WTC11 (cell line): ENCODE measurements at regions not wholly inside any gene's neighbourhood (a gene's known extent, or its start where the extent isn't known, plus 50 kb on each side); places are given as distances from the start of the nearest gene placed in this dataset.

Source experiments
- ATAC-seq: fragments of 200-7000 bp; cut with Tn5 transposase; 2 replicates; pipeline ENCODE4 v1.10.0; 2021; ENCODE audit warnings: mild to moderate bottlenecking, moderate library complexity
- CTCF ChIA-PET: fragments of 300-600 bp; sonication (Branson Sonifier 250); formaldehyde crosslinking; loops from one replicate; lab custom pipeline; 2021; ENCODE audit warnings: antibody characterized with exemption; lab: Charles Lee
- POLR2A ChIA-PET: fragments of 350-600 bp; sonication (Branson Sonifier 250); formaldehyde crosslinking; loops from one replicate; lab custom pipeline; 2021; ENCODE audit warnings: antibody characterized with exemption; lab: Charles Lee
- DNase-seq: peaks from one replicate; pipeline ENCODE4 v3.0.0; 2021; ENCODE audit warnings: low spot score
- H3K27ac Mint-ChIP-seq: 2 replicates; pipeline ENCODE4 v1.8.0; 2021; ENCODE audit warnings: mixed read lengths
- H3K27me3 Mint-ChIP-seq: 2 replicates; pipeline ENCODE4 v1.8.0; 2021; ENCODE audit warnings: low read depth, mild to moderate bottlenecking, moderate library complexity, mixed read lengths
- H3K36me3 Mint-ChIP-seq: 2 replicates; pipeline ENCODE4 v1.8.0; 2021; ENCODE audit warnings: mixed read lengths
- H3K4me1 Mint-ChIP-seq: 2 replicates; pipeline ENCODE4 v1.8.0; 2022; ENCODE audit warnings: mixed read lengths
- H3K4me3 Mint-ChIP-seq: 2 replicates; pipeline ENCODE4 v1.8.0; 2021; ENCODE audit warnings: mild to moderate bottlenecking, moderate library complexity, mixed read lengths
- H3K9me3 Mint-ChIP-seq: 2 replicates; pipeline ENCODE4 v1.8.0; 2021; ENCODE audit warnings: mixed read lengths
- CREB1 ChIP-seq: sonication (generic); formaldehyde crosslinking; IDR thresholded peaks from 2 replicates; pipeline ENCODE4 v1.8.0; 2023; ENCODE audit warnings: mild to moderate bottlenecking, missing genetic modification reagents
- FOXP1 ChIP-seq: sonication (generic); formaldehyde crosslinking; IDR thresholded peaks from 2 replicates; pipeline ENCODE4 v1.8.0; 2022; ENCODE audit warnings: missing genetic modification reagents, mild to moderate bottlenecking, moderate library complexity, borderline replicate concordance
- GTF2I ChIP-seq: fragments of 250-450 bp; sonication (Bioruptor Pico); conservative IDR thresholded peaks from 2 replicates; pipeline ENCODE4 v1.4.0; 2021; ENCODE audit warnings: mild to moderate bottlenecking
- IRF2 ChIP-seq: sonication (generic); formaldehyde crosslinking; IDR thresholded peaks from 2 replicates; pipeline ENCODE4 v1.8.0; 2022; ENCODE audit warnings: low read depth, missing genetic modification reagents, borderline replicate concordance
- NR2C2 ChIP-seq: sonication (generic); formaldehyde crosslinking; IDR thresholded peaks from 2 replicates; pipeline ENCODE4 v1.8.0; 2022; ENCODE audit warnings: mild to moderate bottlenecking, missing genetic modification reagents
- RELA ChIP-seq: sonication (generic); formaldehyde crosslinking; IDR thresholded peaks from 2 replicates; pipeline ENCODE4 v1.8.1; 2022; ENCODE audit warnings: missing genetic modification reagents, mild to moderate bottlenecking, borderline replicate concordance
- SMAD4 ChIP-seq: sonication (generic); formaldehyde crosslinking; IDR thresholded peaks from 2 replicates; pipeline ENCODE4 v1.8.0; 2022; ENCODE audit warnings: mild to moderate bottlenecking, missing genetic modification reagents
- TF ChIP-seq, protein P1 (sequence below): sonication (generic); formaldehyde crosslinking; IDR thresholded peaks from 2 replicates; pipeline ENCODE4 v1.8.1; 2023; ENCODE audit warnings: mild to moderate bottlenecking, moderate library complexity, missing genetic modification reagents
- TF ChIP-seq, protein P2 (sequence below): sonication (generic); formaldehyde crosslinking; IDR thresholded peaks from 2 replicates; pipeline ENCODE4 v1.8.0; 2022; ENCODE audit warnings: mild to moderate bottlenecking, missing genetic modification reagents
- TF ChIP-seq, protein P3 (sequence below): fragments of 250-450 bp; sonication (Bioruptor Pico); IDR thresholded peaks from 2 replicates; pipeline ENCODE4 v1.9.0; 2021; ENCODE audit warnings: mild to moderate bottlenecking
- TF ChIP-seq, protein P4 (sequence below): sonication (generic); formaldehyde crosslinking; IDR thresholded peaks from 2 replicates; pipeline ENCODE4 v1.8.1; 2023; ENCODE audit warnings: mild to moderate bottlenecking, missing genetic modification reagents
- TF ChIP-seq, protein P5 (sequence below): fragments of 250-450 bp; sonication (Bioruptor Pico); IDR thresholded peaks from 2 replicates; pipeline ENCODE4 v1.9.0; 2021; ENCODE audit warnings: mild to moderate bottlenecking, borderline replicate concordance
- TF ChIP-seq, protein P6 (sequence below): sonication (generic); formaldehyde crosslinking; IDR thresholded peaks from 2 replicates; pipeline ENCODE4 v1.8.1; 2022; ENCODE audit warnings: low read depth, missing genetic modification reagents, borderline replicate concordance
- TF ChIP-seq, protein P7 (sequence below): sonication (generic); formaldehyde crosslinking; IDR thresholded peaks from 2 replicates; pipeline ENCODE4 v1.8.0; 2023; ENCODE audit warnings: missing genetic modification reagents
- TF ChIP-seq, protein P8 (sequence below): sonication (generic); formaldehyde crosslinking; conservative IDR thresholded peaks from 2 replicates; pipeline ENCODE4 v1.8.1; 2023; ENCODE audit warnings: mild to moderate bottlenecking, low read depth, missing genetic modification reagents, moderate library complexity

DNA sequence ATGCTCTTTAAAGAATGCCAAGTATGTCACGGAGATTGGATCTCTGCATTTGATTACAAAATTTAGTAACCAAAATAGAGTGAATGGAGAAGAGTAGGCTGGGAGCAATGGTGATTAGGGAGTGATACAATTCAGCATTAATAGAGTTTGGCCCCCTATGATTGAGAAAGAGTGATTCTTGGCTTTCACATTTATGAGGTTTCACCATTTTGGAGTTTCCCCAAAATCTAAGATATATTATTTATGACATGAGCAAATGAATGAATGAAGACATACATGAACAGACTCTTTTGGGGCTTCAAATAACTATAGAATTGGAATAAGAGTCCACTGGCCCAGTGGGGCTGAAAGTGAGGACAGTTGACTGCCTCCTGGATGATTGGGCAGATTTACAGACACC is 255.2 kb downstream of the LPIN1 start (continued):
- TF ChIP-seq, protein P1, sequence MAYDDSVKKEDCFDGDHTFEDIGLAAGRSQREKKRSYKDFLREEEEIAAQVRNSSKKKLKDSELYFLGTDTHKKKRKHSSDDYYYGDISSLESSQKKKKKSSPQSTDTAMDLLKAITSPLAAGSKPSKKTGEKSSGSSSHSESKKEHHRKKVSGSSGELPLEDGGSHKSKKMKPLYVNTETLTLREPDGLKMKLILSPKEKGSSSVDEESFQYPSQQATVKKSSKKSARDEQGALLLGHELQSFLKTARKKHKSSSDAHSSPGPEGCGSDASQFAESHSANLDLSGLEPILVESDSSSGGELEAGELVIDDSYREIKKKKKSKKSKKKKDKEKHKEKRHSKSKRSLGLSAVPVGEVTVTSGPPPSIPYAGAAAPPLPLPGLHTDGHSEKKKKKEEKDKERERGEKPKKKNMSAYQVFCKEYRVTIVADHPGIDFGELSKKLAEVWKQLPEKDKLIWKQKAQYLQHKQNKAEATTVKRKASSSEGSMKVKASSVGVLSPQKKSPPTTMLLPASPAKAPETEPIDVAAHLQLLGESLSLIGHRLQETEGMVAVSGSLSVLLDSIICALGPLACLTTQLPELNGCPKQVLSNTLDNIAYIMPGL, result no peak
- TF ChIP-seq, protein P2, sequence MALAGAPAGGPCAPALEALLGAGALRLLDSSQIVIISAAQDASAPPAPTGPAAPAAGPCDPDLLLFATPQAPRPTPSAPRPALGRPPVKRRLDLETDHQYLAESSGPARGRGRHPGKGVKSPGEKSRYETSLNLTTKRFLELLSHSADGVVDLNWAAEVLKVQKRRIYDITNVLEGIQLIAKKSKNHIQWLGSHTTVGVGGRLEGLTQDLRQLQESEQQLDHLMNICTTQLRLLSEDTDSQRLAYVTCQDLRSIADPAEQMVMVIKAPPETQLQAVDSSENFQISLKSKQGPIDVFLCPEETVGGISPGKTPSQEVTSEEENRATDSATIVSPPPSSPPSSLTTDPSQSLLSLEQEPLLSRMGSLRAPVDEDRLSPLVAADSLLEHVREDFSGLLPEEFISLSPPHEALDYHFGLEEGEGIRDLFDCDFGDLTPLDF (CRISPR knock-in tag), result no peak

DNA sequence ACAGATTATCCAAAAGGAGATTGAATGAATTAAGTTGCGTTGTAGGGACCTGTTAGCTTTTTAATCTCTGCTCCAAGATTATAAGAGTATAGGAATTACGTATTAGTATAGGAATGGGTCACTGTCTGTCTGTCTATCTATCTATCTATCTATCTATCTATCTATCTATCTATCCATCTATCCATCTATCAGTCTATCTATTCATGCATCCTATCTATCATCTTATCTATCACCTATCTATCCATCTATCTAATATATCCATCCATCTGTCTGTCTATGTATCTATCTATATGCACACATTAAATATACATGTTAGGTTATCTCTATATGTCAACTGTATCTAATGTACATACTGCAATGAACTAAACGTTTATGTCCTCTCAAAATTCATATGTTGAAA is 255.8 kb downstream of the LPIN1 start:
- ATAC-seq (no peak), DNase-seq (no peak)
- H3K4me1 Mint-ChIP-seq, result peaks cover 14% of the 10 kb centered on the region
- TF ChIP-seq, protein P3, sequence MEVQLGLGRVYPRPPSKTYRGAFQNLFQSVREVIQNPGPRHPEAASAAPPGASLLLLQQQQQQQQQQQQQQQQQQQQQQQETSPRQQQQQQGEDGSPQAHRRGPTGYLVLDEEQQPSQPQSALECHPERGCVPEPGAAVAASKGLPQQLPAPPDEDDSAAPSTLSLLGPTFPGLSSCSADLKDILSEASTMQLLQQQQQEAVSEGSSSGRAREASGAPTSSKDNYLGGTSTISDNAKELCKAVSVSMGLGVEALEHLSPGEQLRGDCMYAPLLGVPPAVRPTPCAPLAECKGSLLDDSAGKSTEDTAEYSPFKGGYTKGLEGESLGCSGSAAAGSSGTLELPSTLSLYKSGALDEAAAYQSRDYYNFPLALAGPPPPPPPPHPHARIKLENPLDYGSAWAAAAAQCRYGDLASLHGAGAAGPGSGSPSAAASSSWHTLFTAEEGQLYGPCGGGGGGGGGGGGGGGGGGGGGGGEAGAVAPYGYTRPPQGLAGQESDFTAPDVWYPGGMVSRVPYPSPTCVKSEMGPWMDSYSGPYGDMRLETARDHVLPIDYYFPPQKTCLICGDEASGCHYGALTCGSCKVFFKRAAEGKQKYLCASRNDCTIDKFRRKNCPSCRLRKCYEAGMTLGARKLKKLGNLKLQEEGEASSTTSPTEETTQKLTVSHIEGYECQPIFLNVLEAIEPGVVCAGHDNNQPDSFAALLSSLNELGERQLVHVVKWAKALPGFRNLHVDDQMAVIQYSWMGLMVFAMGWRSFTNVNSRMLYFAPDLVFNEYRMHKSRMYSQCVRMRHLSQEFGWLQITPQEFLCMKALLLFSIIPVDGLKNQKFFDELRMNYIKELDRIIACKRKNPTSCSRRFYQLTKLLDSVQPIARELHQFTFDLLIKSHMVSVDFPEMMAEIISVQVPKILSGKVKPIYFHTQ (CRISPR knock-in tag), result no peak
- TF ChIP-seq, protein P4, sequence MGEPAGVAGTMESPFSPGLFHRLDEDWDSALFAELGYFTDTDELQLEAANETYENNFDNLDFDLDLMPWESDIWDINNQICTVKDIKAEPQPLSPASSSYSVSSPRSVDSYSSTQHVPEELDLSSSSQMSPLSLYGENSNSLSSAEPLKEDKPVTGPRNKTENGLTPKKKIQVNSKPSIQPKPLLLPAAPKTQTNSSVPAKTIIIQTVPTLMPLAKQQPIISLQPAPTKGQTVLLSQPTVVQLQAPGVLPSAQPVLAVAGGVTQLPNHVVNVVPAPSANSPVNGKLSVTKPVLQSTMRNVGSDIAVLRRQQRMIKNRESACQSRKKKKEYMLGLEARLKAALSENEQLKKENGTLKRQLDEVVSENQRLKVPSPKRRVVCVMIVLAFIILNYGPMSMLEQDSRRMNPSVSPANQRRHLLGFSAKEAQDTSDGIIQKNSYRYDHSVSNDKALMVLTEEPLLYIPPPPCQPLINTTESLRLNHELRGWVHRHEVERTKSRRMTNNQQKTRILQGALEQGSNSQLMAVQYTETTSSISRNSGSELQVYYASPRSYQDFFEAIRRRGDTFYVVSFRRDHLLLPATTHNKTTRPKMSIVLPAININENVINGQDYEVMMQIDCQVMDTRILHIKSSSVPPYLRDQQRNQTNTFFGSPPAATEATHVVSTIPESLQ (CRISPR knock-in tag), result no peak
- TF ChIP-seq, protein P5, sequence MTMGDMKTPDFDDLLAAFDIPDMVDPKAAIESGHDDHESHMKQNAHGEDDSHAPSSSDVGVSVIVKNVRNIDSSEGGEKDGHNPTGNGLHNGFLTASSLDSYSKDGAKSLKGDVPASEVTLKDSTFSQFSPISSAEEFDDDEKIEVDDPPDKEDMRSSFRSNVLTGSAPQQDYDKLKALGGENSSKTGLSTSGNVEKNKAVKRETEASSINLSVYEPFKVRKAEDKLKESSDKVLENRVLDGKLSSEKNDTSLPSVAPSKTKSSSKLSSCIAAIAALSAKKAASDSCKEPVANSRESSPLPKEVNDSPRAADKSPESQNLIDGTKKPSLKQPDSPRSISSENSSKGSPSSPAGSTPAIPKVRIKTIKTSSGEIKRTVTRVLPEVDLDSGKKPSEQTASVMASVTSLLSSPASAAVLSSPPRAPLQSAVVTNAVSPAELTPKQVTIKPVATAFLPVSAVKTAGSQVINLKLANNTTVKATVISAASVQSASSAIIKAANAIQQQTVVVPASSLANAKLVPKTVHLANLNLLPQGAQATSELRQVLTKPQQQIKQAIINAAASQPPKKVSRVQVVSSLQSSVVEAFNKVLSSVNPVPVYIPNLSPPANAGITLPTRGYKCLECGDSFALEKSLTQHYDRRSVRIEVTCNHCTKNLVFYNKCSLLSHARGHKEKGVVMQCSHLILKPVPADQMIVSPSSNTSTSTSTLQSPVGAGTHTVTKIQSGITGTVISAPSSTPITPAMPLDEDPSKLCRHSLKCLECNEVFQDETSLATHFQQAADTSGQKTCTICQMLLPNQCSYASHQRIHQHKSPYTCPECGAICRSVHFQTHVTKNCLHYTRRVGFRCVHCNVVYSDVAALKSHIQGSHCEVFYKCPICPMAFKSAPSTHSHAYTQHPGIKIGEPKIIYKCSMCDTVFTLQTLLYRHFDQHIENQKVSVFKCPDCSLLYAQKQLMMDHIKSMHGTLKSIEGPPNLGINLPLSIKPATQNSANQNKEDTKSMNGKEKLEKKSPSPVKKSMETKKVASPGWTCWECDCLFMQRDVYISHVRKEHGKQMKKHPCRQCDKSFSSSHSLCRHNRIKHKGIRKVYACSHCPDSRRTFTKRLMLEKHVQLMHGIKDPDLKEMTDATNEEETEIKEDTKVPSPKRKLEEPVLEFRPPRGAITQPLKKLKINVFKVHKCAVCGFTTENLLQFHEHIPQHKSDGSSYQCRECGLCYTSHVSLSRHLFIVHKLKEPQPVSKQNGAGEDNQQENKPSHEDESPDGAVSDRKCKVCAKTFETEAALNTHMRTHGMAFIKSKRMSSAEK, result no peak
- peaks cover 13% of the 10 kb centered on the region for H3K9me3 Mint-ChIP-seq
- CTCF ChIA-PET, result no interaction called here
- no peaks in the 10 kb centered on the region for H3K36me3 Mint-ChIP-seq
- H3K4me3 Mint-ChIP-seq, result no peak overlapping the region
- no peak overlapping the region for H3K27ac Mint-ChIP-seq
- POLR2A ChIA-PET, result no interaction called here
- H3K27me3 Mint-ChIP-seq, result no peaks in the 10 kb centered on the region

DNA sequence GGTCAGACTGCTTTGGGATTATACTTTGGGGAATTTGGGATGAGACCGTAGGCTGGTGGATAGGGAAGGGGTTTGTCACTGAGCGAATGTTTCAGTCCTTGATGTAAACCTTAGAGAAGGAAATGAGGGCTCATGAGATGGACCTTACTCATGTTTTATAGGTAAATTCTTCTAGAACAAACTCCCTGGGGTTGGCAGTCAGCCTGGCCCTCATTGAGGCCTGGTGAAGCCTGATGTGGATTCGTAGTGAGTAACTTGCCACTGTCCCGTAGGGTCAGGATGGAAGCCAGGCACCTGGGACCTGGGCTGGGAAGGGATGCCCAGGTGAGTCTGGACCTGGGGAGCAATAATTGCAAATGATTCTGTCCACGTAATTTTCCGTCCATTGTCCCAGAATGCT is 258.3 kb downstream of the LPIN1 start:
- Mint-ChIP-seq H3K27ac (no peak overlapping the region), H3K4me1 (peaks cover 19% of the 10 kb centered on the region), H3K27me3 (no peaks in the 10 kb centered on the region), H3K9me3 (peaks cover 13% of the 10 kb centered on the region), H3K4me3 (no peak overlapping the region), H3K36me3 (no peaks in the 10 kb centered on the region)
- DNase-seq (no peak), ATAC-seq (no peak)
- ChIA-PET CTCF (no interaction called here), POLR2A (no interaction called here)
- TF ChIP-seq FOXP1 (CRISPR knock-in tag) (no peak), RELA (CRISPR knock-in tag) (no peak), NR2C2 (CRISPR knock-in tag) (no peak), IRF2 (CRISPR knock-in tag) (no peak), GTF2I (CRISPR knock-in tag) (no peak), SMAD4 (CRISPR knock-in tag) (no peak), CREB1 (no peak)
- TF ChIP-seq, protein P6, sequence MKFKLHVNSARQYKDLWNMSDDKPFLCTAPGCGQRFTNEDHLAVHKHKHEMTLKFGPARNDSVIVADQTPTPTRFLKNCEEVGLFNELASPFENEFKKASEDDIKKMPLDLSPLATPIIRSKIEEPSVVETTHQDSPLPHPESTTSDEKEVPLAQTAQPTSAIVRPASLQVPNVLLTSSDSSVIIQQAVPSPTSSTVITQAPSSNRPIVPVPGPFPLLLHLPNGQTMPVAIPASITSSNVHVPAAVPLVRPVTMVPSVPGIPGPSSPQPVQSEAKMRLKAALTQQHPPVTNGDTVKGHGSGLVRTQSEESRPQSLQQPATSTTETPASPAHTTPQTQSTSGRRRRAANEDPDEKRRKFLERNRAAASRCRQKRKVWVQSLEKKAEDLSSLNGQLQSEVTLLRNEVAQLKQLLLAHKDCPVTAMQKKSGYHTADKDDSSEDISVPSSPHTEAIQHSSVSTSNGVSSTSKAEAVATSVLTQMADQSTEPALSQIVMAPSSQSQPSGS (CRISPR knock-in tag), result no peak
- TF ChIP-seq, protein P7, sequence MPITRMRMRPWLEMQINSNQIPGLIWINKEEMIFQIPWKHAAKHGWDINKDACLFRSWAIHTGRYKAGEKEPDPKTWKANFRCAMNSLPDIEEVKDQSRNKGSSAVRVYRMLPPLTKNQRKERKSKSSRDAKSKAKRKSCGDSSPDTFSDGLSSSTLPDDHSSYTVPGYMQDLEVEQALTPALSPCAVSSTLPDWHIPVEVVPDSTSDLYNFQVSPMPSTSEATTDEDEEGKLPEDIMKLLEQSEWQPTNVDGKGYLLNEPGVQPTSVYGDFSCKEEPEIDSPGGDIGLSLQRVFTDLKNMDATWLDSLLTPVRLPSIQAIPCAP (CRISPR knock-in tag), result no peak
- TF ChIP-seq, protein P8, sequence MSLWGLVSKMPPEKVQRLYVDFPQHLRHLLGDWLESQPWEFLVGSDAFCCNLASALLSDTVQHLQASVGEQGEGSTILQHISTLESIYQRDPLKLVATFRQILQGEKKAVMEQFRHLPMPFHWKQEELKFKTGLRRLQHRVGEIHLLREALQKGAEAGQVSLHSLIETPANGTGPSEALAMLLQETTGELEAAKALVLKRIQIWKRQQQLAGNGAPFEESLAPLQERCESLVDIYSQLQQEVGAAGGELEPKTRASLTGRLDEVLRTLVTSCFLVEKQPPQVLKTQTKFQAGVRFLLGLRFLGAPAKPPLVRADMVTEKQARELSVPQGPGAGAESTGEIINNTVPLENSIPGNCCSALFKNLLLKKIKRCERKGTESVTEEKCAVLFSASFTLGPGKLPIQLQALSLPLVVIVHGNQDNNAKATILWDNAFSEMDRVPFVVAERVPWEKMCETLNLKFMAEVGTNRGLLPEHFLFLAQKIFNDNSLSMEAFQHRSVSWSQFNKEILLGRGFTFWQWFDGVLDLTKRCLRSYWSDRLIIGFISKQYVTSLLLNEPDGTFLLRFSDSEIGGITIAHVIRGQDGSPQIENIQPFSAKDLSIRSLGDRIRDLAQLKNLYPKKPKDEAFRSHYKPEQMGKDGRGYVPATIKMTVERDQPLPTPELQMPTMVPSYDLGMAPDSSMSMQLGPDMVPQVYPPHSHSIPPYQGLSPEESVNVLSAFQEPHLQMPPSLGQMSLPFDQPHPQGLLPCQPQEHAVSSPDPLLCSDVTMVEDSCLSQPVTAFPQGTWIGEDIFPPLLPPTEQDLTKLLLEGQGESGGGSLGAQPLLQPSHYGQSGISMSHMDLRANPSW, result no peak
